ENCODE measurements at regions not wholly inside any gene's neighbourhood (a gene's known extent, or its start where the extent isn't known, plus 50 kb on each side); places are given as distances from the start of the nearest gene placed in this dataset.

DNA sequence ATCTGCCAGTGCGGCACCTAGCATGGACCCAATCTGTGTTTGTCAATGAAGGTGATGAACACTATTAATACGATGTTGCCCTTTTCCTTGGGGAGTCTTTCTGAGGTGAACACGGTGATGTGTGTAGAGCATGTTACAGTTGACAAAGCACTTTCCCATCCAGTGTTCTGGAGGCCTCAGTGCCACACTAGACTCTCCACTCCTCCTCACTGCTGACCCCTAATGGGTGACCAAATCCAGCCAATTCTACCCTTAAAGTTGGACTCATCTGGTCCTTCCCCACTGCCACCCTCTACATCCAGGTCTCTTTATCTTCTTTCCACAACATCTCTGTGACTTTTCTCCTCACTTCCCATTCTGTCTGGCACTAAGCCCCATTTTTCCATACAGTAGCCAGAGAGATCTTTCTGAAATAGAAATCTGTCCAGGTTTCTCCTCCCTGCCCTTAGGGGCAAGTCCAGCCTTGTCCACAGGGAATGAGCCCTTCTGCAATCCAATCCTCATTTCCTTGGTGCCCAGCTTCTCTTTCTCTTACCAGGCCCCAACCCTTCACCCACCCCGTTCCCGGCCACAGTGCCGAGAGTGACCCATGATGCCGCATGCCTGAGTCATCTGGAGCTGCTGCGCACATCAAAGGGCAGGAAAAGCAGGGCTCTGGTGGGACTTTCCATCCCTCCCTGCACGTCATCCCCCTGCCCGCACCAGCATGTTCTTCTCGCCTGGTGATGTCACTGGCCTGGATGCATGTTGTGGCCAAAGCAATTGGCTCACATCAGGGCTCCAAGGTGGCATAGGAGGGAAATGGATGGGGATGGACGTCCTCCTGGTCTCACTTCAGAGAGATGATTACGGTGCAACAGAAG lies 64.2 kb downstream of the RASSF10 start:
- no peaks in the 10 kb centered on the region for H3K4me1 ChIP-seq
- H3K36me3 ChIP-seq: no peaks in the 10 kb centered on the region
- H3K27ac ChIP-seq (replicated peaks in 1 of 4): no peak overlapping the region
- no peak for TF ChIP-seq CTCF (IDR thresholded peaks at IDR 0.05)
- no peak for TF ChIP-seq POLR2A (IDR thresholded peaks at IDR 0.05; ENCODE audit: low read depth)
- no peak for TF ChIP-seq EP300 (IDR thresholded peaks at IDR 0.05)
- no peak for TF ChIP-seq POLR2AphosphoS5 (IDR thresholded peaks at IDR 0.05)
- H3K9me3 ChIP-seq: no peaks in the 10 kb centered on the region
- intact Hi-C loops (cut with DNase I): no loop called here
- DNase-seq (ENCODE audit: extremely low spot score): peak; percentile 72
- 92% methylated on average over 10 of the region's 13 CpGs for WGBS
- no peak overlapping the region for H3K4me3 ChIP-seq
- H3K27me3 ChIP-seq: peaks cover 0 to 21% (median 0%) of the 10 kb centered on the region in 4 donors

GRCh38 chr11:13074714-13075464 lies 65.8 kb downstream of the RASSF10 start:
- intact Hi-C loops (cut with DNase I): no loop called here
- no peak overlapping the region for H3K27ac ChIP-seq (replicated peaks in 1 of 4)
- no peaks in the 10 kb centered on the region for H3K36me3 ChIP-seq
- DNase-seq (ENCODE audit: extremely low spot score): peak; percentile 83
- H3K4me3 ChIP-seq: no peak overlapping the region
- H3K27me3 ChIP-seq: peaks cover 0 to 28% (median 0%) of the 10 kb centered on the region in 4 donors
- H3K4me1 ChIP-seq: no peaks in the 10 kb centered on the region
- whole genome bisulfite sequencing: 70% methylated on average over 6 of the region's 6 CpGs
- no peak for TF ChIP-seq POLR2A (IDR thresholded peaks at IDR 0.05; ENCODE audit: low read depth)
- TF ChIP-seq POLR2AphosphoS5 (IDR thresholded peaks at IDR 0.05): no peak
- TF ChIP-seq EP300 (IDR thresholded peaks at IDR 0.05): no peak
- TF ChIP-seq CTCF (IDR thresholded peaks at IDR 0.05): no peak
- no peaks in the 10 kb centered on the region for H3K9me3 ChIP-seq

- DNase-seq (ENCODE audit: extremely low spot score): peak; percentile 82
- intact Hi-C loops (cut with DNase I): no loop called here
- no peak for TF ChIP-seq POLR2AphosphoS5 (IDR thresholded peaks at IDR 0.05)
- no peak for TF ChIP-seq EP300 (IDR thresholded peaks at IDR 0.05)
- TF ChIP-seq CTCF (IDR thresholded peaks at IDR 0.05): no peak
- TF ChIP-seq POLR2A (IDR thresholded peaks at IDR 0.05; ENCODE audit: low read depth): no peak
Observed at GRCh38 chr11:13076961-13077360, 67.8 kb downstream of the RASSF10 start.

GRCh38 chr11:13080861-13081260 lies 71.7 kb downstream of the RASSF10 start:
- no peak overlapping the region for H3K27ac ChIP-seq (replicated peaks in 1 of 4)
- intact Hi-C loops (cut with DNase I): no loop called here
- no peaks in the 10 kb centered on the region for H3K9me3 ChIP-seq
- WGBS: 91% methylated on average over 6 of the region's 8 CpGs
- no peaks in the 10 kb centered on the region for H3K4me1 ChIP-seq
- peak; percentile 50 for DNase-seq (ENCODE audit: extremely low spot score)
- H3K4me3 ChIP-seq: no peak overlapping the region
- peaks cover 0 to 62% (median 0%) of the 10 kb centered on the region in 4 donors for H3K27me3 ChIP-seq
- no peaks in the 10 kb centered on the region for H3K36me3 ChIP-seq
- TF ChIP-seq EP300 (IDR thresholded peaks at IDR 0.05): no peak
- TF ChIP-seq POLR2AphosphoS5 (IDR thresholded peaks at IDR 0.05): no peak
- no peak for TF ChIP-seq CTCF (IDR thresholded peaks at IDR 0.05)
- no peak for TF ChIP-seq POLR2A (IDR thresholded peaks at IDR 0.05; ENCODE audit: low read depth)

More at GRCh38 chr11:13076961-13077360, 67.8 kb downstream of the RASSF10 start:
- Histone ChIP-seq H3K4me1 (no peaks in the 10 kb centered on the region), H3K4me3 (no peak overlapping the region), H3K9me3 (no peaks in the 10 kb centered on the region), H3K27me3 (peaks cover 0 to 33% (median 0%) of the 10 kb centered on the region in 4 donors), H3K27ac (replicated peaks in 1 of 4) (no peak overlapping the region), H3K36me3 (no peaks in the 10 kb centered on the region)
- 95% methylated on average over 2 of the region's 2 CpGs for WGBS
